ENCODE measurements at regions not wholly inside any gene's neighbourhood (a gene's known extent, or its start where the extent isn't known, plus 50 kb on each side); places are given as distances from the start of the nearest gene placed in this dataset.
"Not testable (repeated sequence)": the region's sequence is repeated elsewhere in the genome, so short reads cannot be mapped to it uniquely, and the experiment has no call there.

- TF ChIP-seq NFIC (IDR thresholded peaks at IDR 0.05; ENCODE audit: low read length); BCL6 (CRISPR knock-in tag; IDR thresholded peaks at IDR 0.05); TCF12 (IDR thresholded peaks at IDR 0.05); TCF12 (CRISPR knock-in tag; IDR thresholded peaks at IDR 0.05): not testable (repeated sequence)
Observed at GRCh38 chr2:132268284-132268976, 106.7 kb upstream of the ANKRD30BL start.
